Chondrocyte (in vitro differentiated cells): ENCODE measurements at regions not wholly inside any gene's neighbourhood (a gene's known extent, or its start where the extent isn't known, plus 50 kb on each side); places are given as distances from the start of the nearest gene placed in this dataset.

Experiments
- DNase-seq: peaks from one replicate; pipeline ENCODE4 v3.0.0; 2021; ENCODE audit warnings: mixed read lengths, low spot score
- H3K27ac Mint-ChIP-seq: one replicate; pipeline ENCODE4 v1.8.0; 2021; ENCODE audit warnings: mild to moderate bottlenecking, moderate library complexity, mixed read lengths; ENCODE audit not compliant: unreplicated experiment
- H3K27me3 Mint-ChIP-seq: 2 replicates; pipeline ENCODE4 v1.8.0; 2021; ENCODE audit warnings: low read depth, mixed read lengths
- H3K36me3 Mint-ChIP-seq: 2 replicates; pipeline ENCODE4 v1.8.0; 2021; ENCODE audit warnings: low read depth, mixed read lengths
- H3K4me1 Mint-ChIP-seq: 2 replicates; pipeline ENCODE4 v1.8.0; 2021; ENCODE audit warnings: low read depth, mild to moderate bottlenecking, mixed read lengths
- H3K4me3 Mint-ChIP-seq: one replicate; pipeline ENCODE4 v1.8.0; 2021; ENCODE audit warnings: mild to moderate bottlenecking, moderate library complexity, mixed read lengths; ENCODE audit not compliant: unreplicated experiment
- H3K9me3 Mint-ChIP-seq: 2 replicates; pipeline ENCODE4 v1.8.0; 2021; ENCODE audit warnings: low read depth, mixed read lengths
- CTCF ChIP-seq: fragments of 200-600 bp; sonication (generic); IDR thresholded peaks from 2 replicates; pipeline ENCODE4 v1.5.0; 2021; ENCODE audit warnings: antibody characterized with exemption, mild to moderate bottlenecking, moderate library complexity

GRCh38 chr1:194570476-194570875, 1384.1 kb upstream of the B3GALT2 start:
- Mint-ChIP-seq H3K27me3 (no peaks in the 10 kb centered on the region), H3K9me3 (no peaks in the 10 kb centered on the region), H3K4me1 (peaks cover 10% of the 10 kb centered on the region), H3K4me3 (no peak overlapping the region), H3K36me3 (no peaks in the 10 kb centered on the region), H3K27ac (no peak overlapping the region)
- TF ChIP-seq CTCF, result no peak
- no peak for DNase-seq

DNA sequence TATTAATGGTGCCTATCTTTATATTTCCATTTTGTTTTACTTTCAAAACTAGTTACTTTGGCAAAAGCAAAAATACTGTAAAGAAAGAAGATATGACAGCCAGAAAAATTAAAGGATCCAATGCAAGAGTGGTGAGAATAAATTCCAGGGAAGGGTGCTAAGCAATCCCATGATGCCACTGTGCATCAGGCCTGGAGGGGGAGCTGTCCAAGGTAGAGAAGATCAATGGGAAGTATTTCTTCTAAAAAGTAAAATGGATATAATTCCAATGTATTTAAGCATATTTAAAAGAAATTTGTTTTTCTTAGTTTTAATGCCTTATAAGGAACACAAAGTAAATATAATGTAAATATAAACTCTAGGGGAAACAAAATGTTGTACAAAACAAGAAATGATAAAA, 1382.2 kb upstream of the B3GALT2 start:
- Mint-ChIP-seq H3K27ac (no peak overlapping the region), H3K27me3 (no peaks in the 10 kb centered on the region), H3K36me3 (no peaks in the 10 kb centered on the region), H3K4me3 (no peak overlapping the region), H3K4me1 (peaks cover 10% of the 10 kb centered on the region), H3K9me3 (no peaks in the 10 kb centered on the region)
- DNase-seq, result no peak
- peak; percentile 16 for TF ChIP-seq CTCF

- no peak for DNase-seq
- Mint-ChIP-seq H3K4me3 (no peak overlapping the region), H3K27me3 (no peaks in the 10 kb centered on the region), H3K36me3 (no peaks in the 10 kb centered on the region), H3K9me3 (peaks cover 12% of the 10 kb centered on the region), H3K4me1 (no peaks in the 10 kb centered on the region), H3K27ac (no peak overlapping the region)
- TF ChIP-seq CTCF, result no peak
Observed at GRCh38 chr1:194548071-194548470, 1361.7 kb upstream of the B3GALT2 start.

DNA sequence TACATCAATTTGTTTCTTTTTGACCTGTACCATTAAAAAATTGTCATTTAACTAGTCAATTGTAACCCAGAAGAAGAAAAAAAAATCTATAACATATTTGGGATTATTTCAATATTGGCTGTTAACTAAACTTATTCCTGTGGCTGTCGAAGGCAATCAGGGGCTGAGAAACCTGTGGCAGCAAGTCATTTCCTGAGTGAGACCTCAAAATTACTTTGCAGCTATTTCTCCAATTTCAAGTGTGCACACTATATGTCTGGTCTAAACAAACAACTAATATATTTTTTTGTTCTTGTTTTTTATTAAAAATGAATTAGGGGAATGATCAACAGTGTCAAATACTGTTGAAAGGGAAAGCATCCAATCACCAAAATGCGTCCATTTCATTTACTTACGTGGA, 1357.6 kb upstream of the B3GALT2 start:
- no peaks in the 10 kb centered on the region for H3K27me3 Mint-ChIP-seq
- DNase-seq, result no peak
- H3K9me3 Mint-ChIP-seq, result peaks cover 16% of the 10 kb centered on the region
- no peak overlapping the region for H3K27ac Mint-ChIP-seq
- no peaks in the 10 kb centered on the region for H3K4me1 Mint-ChIP-seq
- no peak overlapping the region for H3K4me3 Mint-ChIP-seq
- TF ChIP-seq CTCF, result no peak
- peaks cover 2% of the 10 kb centered on the region for H3K36me3 Mint-ChIP-seq

- H3K27ac Mint-ChIP-seq, result no peak overlapping the region
- H3K9me3 Mint-ChIP-seq, result peaks cover 10% of the 10 kb centered on the region
- DNase-seq, result no peak
- H3K4me3 Mint-ChIP-seq, result no peak overlapping the region
- no peaks in the 10 kb centered on the region for H3K27me3 Mint-ChIP-seq
- peaks cover 2% of the 10 kb centered on the region for H3K36me3 Mint-ChIP-seq
- peaks cover 6% of the 10 kb centered on the region for H3K4me1 Mint-ChIP-seq
- peak; percentile 41 for TF ChIP-seq CTCF
Observed at GRCh38 chr1:194538453-194538852, 1352.0 kb upstream of the B3GALT2 start.
